Activated naive CD4-positive, alpha-beta T cell treated with anti-CD3 and anti-CD28 coated beads for 36 hours (primary cell): ENCODE measurements at regions not wholly inside any gene's neighbourhood (a gene's known extent, or its start where the extent isn't known, plus 50 kb on each side); places are given as distances from the start of the nearest gene placed in this dataset.
A peak's percentile ranks its signal among the peaks of the same experiment; 100 is the strongest.
"Not testable (repeated sequence)": the region's sequence is repeated elsewhere in the genome, so short reads cannot be mapped to it uniquely, and the experiment has no call there.

Experiments used
- CTCF ChIA-PET: fragments of 350-600 bp; sonication (Branson Sonifier 250); formaldehyde crosslinking; loops from one replicate; lab custom pipeline; 2021; ENCODE audit warnings: antibody characterized with exemption; lab: Charles Lee
- DNase-seq: peaks from one replicate; pipeline ENCODE4 v3.0.0-alpha.2; 2020
- H3K27ac Mint-ChIP-seq: one replicate; pipeline ENCODE4 v1.8.0; 2021; ENCODE audit warnings: mild to moderate bottlenecking, mixed read lengths
- H3K27me3 Mint-ChIP-seq: one replicate; pipeline ENCODE4 v1.8.0; 2021; ENCODE audit warnings: low read depth, mixed read lengths
- H3K36me3 Mint-ChIP-seq: one replicate; pipeline ENCODE4 v1.8.0; 2021; ENCODE audit warnings: low read depth, mixed read lengths
- H3K4me1 Mint-ChIP-seq: one replicate; pipeline ENCODE4 v1.8.0; 2021; ENCODE audit warnings: low read depth, mixed read lengths
- H3K4me3 Mint-ChIP-seq: one replicate; pipeline ENCODE4 v1.8.0; 2021; ENCODE audit warnings: mild to moderate bottlenecking, moderate library complexity, mixed read lengths
- H3K9me3 Mint-ChIP-seq: one replicate; pipeline ENCODE4 v1.8.0; 2021; ENCODE audit warnings: mixed read lengths
- intact Hi-C: fragments of 100-400 bp; cut with micrococcal nuclease; formaldehyde crosslinking; loops from one replicate; pipeline ENCODE4 v1.15.1; 2023

DNA sequence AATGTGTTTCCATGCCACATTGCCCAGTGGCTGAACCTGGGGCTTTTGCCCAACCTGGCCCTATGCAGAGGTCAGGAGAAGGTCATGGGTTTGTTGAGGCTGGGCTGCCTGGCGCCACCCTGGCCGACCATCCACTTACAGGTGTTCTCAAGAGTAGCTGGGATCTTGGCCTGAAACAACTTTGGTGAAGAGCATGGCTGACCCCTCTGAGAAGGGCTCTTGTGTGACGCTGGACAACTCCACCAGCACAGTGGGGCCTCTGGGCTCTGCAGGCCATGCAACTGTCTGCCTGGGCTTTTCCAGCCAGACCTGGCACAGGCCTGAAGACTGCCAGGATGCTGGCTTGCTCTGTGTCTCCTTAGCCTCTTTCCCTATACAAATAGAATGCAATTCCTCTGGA is 76.4 kb upstream of the ZNG1B start:
- Mint-ChIP-seq H3K27me3 (no peaks in the 10 kb centered on the region), H3K36me3 (no peaks in the 10 kb centered on the region), H3K9me3 (no peaks in the 10 kb centered on the region), H3K4me1 (peaks cover 8% of the 10 kb centered on the region), H3K4me3 (no peak overlapping the region), H3K27ac (no peak overlapping the region)
- intact Hi-C loops = no loop called here
- CTCF ChIA-PET = interaction anchor here (0.6 kb wide), 1 partner anchor 63 kb away, joined by 3 read pairs; no protein-coding TSS in a partner anchor
- DNase-seq = no peak

DNA sequence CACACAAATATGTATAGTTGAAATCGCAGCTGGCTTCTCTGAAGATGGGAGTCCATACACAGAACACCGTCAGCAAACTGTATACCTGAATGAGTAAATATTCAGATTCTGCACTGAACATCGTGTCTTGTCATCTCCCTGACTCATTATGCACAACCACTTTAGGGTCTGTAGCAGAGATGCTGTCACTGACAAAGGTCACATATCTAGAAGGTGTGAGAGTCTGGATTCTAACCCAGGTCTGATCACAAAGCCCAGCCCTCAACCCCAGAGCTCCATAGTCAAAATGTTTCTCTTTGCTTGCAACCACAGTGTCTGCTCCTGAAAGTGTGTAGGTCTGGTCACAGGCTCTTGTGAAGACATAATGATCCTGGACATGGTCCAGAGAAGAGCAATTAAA is 78.3 kb upstream of the PAX8 start:
- Mint-ChIP-seq H3K4me1 (peaks cover 8% of the 10 kb centered on the region), H3K9me3 (no peaks in the 10 kb centered on the region), H3K36me3 (no peaks in the 10 kb centered on the region), H3K4me3 (no peak overlapping the region), H3K27me3 (no peaks in the 10 kb centered on the region), H3K27ac (no peak overlapping the region)
- DNase-seq = no peak
- CTCF ChIA-PET = no interaction called here
- intact Hi-C loops = no loop called here

DNA sequence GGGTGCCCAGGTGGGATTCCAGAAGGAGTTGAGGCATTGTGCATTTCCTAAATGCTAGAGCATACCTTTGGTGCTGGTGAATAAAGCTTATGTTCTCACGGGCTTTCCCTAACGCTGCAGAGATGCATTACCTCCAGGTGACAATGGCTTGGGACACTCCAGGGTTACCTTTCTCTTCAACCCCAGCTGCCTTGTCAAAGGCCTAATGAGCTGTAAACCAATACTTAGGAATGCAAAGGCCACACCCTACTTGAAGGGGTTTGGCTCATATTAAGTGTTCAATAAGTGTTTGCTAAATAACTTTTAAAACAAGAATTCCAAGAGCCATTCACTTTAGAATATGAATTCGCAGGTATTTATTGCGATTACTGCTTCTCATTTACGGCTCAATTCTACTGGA is 77.6 kb upstream of the PAX8 start:
- H3K9me3 Mint-ChIP-seq, DNase-seq, H3K27ac Mint-ChIP-seq, intact Hi-C loops, H3K27me3 Mint-ChIP-seq, CTCF ChIA-PET, H3K36me3 Mint-ChIP-seq, H3K4me1 Mint-ChIP-seq, H3K4me3 Mint-ChIP-seq: not testable (repeated sequence)

DNA sequence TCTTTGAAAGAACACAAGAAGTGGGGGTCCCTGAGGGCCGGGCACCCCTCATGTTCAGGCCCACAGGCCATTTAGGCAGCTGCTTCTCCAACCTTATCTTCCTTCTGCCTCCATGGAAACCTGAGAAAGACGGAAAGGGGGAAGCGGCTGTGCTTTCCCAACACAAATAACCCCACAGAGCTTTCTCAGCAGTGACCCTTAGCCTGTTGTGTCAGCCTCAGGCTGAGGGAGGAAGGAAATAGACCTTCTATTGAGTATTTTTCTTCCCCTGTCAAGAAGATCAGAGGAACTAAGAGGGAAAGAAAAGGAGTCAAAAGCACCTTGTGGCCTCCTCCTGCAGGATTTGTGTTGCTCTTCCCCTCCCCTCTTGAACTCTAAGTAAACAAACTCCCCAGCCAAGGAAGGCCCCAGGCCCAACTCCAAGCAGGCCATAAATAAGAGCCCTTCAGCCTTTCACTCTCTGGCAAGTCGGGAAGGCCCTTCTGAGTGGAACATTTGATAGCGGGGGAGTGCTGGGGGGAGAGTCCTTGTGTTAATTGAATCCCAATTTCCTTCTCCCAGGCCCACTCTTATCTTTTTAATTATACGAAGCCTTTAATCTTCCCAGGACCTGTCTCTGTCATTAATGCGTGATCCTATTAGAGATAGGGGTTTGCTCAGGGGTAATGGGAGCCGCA is 76.8 kb upstream of the PAX8 start:
- intact Hi-C loops, CTCF ChIA-PET, H3K27me3 Mint-ChIP-seq, H3K27ac Mint-ChIP-seq, DNase-seq, H3K36me3 Mint-ChIP-seq, H3K4me1 Mint-ChIP-seq, H3K9me3 Mint-ChIP-seq, H3K4me3 Mint-ChIP-seq: not testable (repeated sequence)

DNA sequence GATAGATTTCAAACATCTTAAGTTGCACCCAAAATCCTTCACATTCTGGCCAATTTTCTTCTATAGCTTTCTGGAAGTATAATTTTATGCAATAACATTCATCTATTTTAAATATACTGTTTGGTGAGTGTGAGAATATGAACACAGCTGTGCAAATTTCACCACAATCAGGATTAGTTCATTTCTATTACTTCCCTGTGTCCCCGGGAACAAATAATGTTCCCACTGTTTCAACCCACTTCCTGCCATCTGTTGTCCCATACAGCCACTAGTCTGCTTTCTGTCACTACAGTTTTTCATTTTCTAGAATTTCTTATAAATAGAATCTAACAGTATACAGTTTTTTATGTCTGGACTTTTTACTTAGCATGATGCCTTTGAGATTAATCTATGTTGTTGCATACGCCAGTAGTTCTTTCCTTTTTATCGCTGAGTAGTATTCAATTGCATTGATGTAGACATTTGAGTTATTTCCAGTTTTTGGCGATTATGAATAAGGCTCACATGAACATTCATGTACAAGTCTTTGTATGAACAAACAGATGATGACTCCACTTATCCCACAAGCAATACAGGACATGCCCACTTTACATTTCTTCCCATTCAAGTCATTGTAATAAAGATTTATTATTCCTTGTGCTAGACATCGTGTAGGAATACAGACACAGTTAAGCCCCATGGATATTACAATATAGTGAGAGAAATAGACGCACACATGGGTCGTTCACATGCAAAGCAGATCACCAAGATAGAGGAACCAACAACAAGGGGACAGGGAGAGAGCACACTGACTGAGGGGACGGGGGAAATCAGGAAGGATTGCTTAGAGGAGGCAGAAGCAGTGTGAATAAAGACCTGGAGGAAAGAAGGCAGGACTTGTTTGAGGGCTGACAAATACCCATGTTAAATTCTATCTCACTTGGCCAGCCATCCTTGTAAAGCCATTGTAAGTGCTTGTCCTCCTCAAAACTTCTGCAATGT is 72.9 kb upstream of the PAX8 start:
- intact Hi-C loops = no loop called here
- no peak for DNase-seq
- no peaks in the 10 kb centered on the region for H3K9me3 Mint-ChIP-seq
- no peak overlapping the region for H3K4me3 Mint-ChIP-seq
- H3K4me1 Mint-ChIP-seq = no peaks in the 10 kb centered on the region
- no peak overlapping the region for H3K27ac Mint-ChIP-seq
- CTCF ChIA-PET = interaction anchor here (1.6 kb wide), 1 partner anchor 19 kb away, joined by 4 read pairs; no protein-coding TSS in a partner anchor
- H3K36me3 Mint-ChIP-seq = no peaks in the 10 kb centered on the region
- no peaks in the 10 kb centered on the region for H3K27me3 Mint-ChIP-seq

DNA sequence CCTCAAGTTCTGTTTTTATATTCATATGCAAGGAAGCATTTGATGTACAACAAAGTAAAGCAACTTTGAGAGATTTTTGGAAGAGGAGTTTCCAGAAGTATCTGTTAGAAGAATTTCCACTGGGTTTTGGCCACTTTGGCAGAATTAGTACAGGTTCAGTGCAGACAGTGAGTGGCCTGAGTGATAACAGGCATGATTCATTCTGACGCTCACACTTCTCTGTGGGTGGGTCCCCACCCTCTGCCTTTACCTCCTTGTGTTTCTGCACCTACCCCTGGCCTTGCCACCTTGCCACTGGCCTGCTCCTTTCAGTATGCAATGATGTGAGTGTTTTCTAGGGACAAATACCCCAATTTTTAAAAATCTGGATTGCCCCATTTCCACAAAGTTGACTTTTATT is 65.1 kb upstream of the PAX8 start:
- H3K36me3 Mint-ChIP-seq, H3K27ac Mint-ChIP-seq, H3K4me3 Mint-ChIP-seq, H3K9me3 Mint-ChIP-seq, CTCF ChIA-PET, H3K27me3 Mint-ChIP-seq, H3K4me1 Mint-ChIP-seq, intact Hi-C loops, DNase-seq: not testable (repeated sequence)

DNA sequence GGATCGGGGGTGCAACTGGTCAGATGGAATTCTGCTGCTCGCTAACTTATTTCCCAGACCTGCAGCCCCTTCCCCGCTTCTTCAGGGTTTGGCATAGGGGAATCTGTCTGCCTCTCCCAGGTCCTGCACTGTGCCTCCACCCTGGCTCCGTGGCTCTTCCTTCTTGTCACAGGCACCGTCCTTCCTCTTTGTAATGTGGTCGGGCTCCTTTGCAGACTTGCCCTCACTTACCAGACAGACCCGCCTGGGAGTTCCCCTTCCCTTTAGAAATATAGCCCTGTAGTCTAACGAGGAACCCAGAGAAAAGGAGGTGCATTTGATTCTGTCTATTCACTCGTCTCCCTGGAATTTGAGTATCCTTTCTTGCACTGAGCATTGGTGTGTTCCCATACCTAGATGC is 63.9 kb upstream of the PAX8 start:
- peaks cover 2% of the 10 kb centered on the region for H3K27me3 Mint-ChIP-seq
- DNase-seq = peak; percentile 21
- CTCF ChIA-PET = no interaction called here
- H3K27ac Mint-ChIP-seq = no peak overlapping the region
- H3K36me3 Mint-ChIP-seq = no peaks in the 10 kb centered on the region
- no peaks in the 10 kb centered on the region for H3K9me3 Mint-ChIP-seq
- intact Hi-C loops = no loop called here
- H3K4me3 Mint-ChIP-seq = no peak overlapping the region
- H3K4me1 Mint-ChIP-seq = peaks cover 7% of the 10 kb centered on the region

DNA sequence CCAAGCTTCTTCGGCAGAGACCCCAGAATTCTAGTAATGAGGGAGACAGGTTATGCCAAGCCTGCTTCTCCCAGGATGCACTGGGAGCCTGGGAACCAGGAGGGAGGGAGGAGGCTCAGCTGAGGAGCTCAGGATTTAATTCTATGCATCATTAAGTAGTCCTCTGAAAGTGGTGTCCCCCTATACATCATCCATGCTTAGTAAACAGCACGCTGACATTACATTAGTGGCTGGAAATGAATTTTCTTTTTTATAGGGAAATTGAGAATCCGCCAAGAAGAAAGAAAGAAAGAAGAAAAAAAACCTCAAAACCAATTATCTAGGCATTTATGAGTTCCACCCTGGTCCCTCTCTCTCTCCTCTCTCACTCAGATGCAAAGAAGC is 63.1 kb upstream of the PAX8 start:
- H3K4me1 Mint-ChIP-seq, H3K36me3 Mint-ChIP-seq, CTCF ChIA-PET, H3K27me3 Mint-ChIP-seq, H3K27ac Mint-ChIP-seq, H3K9me3 Mint-ChIP-seq, DNase-seq, H3K4me3 Mint-ChIP-seq, intact Hi-C loops: not testable (repeated sequence)

DNA sequence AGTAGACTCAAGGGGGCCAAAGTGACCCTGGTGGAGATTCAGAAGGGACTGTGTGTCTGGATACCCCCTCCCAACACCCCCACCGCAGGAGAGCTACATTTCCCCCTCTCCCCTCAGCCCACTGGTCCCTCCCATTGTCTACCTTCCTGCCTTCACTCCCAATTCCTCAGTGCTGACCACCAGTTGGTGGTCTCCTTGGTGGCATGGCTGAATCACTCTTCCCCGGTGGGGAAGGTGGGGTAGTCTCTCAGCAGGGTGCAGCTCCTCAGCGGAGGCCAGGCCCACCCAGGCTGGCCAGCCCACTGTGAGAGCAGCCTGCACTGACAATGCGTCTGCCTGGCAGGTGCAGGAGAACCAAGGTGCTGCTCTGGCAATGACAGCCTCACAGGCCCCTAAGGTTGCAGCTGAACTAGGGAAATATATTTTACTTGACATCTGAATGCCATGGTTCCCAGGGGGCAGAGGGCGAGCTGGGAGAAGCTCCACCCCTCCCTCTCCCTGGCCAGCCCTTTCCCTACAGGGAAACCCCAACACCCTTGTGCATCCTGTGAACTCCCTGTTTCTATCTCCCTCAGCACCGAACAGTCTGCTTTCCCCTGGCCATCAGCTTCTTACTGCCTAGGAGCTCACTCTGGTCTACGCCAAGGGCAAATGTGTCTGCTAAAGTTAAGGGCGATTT is 62.6 kb upstream of the PAX8 start:
- Mint-ChIP-seq H3K4me3 (no peak overlapping the region), H3K9me3 (no peaks in the 10 kb centered on the region), H3K36me3 (no peaks in the 10 kb centered on the region), H3K27ac (no peak overlapping the region), H3K4me1 (peaks cover 7% of the 10 kb centered on the region), H3K27me3 (peaks cover 2% of the 10 kb centered on the region)
- CTCF ChIA-PET = no interaction called here
- intact Hi-C loops = no loop called here
- DNase-seq = no peak

DNA sequence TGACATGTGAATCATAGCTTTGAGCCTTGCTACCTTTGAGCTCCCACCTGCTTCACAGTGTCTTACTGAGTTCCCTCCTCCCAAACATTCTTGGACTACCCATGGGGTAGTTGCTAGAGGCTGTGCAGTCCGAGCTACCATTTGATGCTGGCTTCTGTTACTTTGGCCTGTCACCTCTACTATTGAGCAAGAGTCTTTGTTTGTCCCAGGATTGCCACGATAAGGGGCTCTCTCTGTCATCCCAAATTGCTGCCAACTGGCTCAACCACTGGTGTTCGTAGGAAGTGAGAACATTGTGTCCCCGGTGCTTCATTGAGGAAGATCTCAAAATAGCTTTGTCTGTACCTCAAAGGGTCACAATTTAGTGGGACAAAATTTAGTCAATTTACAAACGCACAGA is 59.1 kb upstream of the PAX8 start:
- Mint-ChIP-seq H3K27me3 (peaks cover under 1% of the 10 kb centered on the region), H3K4me1 (peaks cover 3% of the 10 kb centered on the region), H3K4me3 (no peak overlapping the region), H3K36me3 (no peaks in the 10 kb centered on the region), H3K27ac (no peak overlapping the region), H3K9me3 (no peaks in the 10 kb centered on the region)
- intact Hi-C loops = no loop called here
- no peak for DNase-seq
- CTCF ChIA-PET = no interaction called here

DNA sequence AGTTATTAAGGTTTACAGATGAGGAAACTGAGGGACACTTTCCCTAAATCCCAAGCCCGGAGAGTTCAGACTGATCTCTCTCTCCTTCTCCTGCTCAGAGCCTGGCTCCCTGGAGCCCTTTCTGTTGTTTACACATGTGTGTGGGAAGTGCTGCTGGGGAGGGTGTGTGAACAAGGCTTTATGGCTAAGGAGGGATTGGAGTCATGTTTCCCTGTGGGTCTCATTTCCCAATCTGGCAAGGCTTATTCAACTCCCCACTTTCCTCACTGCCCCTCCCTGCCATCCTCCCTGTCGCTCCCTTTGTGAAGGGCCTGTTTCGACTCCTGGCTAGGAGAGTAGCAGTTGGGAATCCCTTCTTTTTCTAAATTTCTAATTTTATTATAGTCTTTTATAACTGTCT is 57.3 kb upstream of the PAX8 start:
- H3K27ac Mint-ChIP-seq, DNase-seq, CTCF ChIA-PET, H3K4me3 Mint-ChIP-seq, intact Hi-C loops, H3K4me1 Mint-ChIP-seq, H3K27me3 Mint-ChIP-seq, H3K9me3 Mint-ChIP-seq, H3K36me3 Mint-ChIP-seq: not testable (repeated sequence)

DNA sequence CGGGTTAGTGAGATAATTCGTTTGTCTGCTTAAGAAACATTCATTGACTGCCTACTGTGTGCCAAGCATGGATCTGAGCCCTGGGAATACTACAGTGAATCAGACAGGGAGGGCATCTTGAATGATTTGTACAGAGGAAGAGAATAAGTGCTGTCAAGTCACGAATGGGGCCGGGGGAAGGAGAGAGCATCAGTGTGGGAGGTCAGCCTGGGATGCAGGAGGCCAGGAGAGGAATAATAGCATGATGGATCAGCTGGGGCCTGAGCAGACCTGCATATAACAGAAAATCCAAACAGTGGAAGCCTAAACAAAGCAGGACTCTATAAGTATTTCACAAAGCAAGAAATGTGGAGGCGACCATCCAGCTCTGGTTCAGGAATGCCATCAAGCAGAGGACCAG is 55.4 kb upstream of the PAX8 start:
- H3K27me3 Mint-ChIP-seq = no peaks in the 10 kb centered on the region
- H3K9me3 Mint-ChIP-seq = no peaks in the 10 kb centered on the region
- H3K27ac Mint-ChIP-seq = no peak overlapping the region
- CTCF ChIA-PET = no interaction called here
- DNase-seq = no peak
- H3K4me3 Mint-ChIP-seq = no peak overlapping the region
- no peaks in the 10 kb centered on the region for H3K36me3 Mint-ChIP-seq
- intact Hi-C loops = no loop called here
- peaks cover 12% of the 10 kb centered on the region for H3K4me1 Mint-ChIP-seq
